ENCODE measurements at regions not wholly inside any gene's neighbourhood (a gene's known extent, or its start where the extent isn't known, plus 50 kb on each side); places are given as distances from the start of the nearest gene placed in this dataset.
A peak's percentile ranks its signal among the peaks of the same experiment; 100 is the strongest.

DNA sequence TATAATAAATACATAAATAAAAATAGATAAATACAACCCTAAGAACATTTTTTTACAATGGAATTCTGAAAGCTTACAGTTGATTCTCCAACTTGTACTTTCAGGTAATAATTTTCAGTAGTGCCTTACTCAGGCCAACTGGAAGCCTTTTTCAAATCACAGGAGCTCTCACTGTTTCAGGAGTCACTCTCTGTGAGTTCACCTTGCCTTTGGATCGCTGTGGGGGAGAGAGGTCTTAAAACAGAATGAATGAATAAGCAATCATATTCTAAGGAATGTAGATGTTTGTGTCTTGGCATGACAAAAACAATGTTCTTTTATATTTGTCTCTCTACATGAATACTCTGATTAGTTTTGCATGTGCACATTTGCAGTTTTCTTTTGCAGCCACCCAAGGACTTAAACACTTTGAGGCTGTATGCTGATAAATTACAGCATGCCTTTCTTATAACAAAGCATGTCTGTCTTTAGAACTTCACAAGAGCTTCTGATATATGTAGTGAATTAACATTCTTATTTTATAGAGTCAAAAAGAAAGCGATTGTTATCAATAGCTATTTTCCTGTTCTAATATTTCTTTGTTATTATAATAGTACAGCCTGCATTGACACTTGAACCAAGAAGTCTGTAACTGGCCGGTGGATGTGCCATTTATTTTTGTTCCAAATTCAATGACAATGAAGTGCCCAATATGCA, 1111.5 kb upstream of the ATXN8OS start:
- no peaks in the 10 kb centered on the region for H3K36me3 ChIP-seq
- TF ChIP-seq CTCF (IDR thresholded peaks at IDR 0.05) = no peak
- H3K27ac ChIP-seq = no peak overlapping the region
- H3K27me3 ChIP-seq = no peaks in the 10 kb centered on the region
- intact Hi-C loops (cut with DNase I) = no loop called here
- no peaks in the 10 kb centered on the region for H3K4me1 ChIP-seq
- no peaks in the 10 kb centered on the region for H3K9me3 ChIP-seq
- ATAC-seq = no peak
- H3K4me3 ChIP-seq = no peak overlapping the region
- DNase-seq = no peak

DNA sequence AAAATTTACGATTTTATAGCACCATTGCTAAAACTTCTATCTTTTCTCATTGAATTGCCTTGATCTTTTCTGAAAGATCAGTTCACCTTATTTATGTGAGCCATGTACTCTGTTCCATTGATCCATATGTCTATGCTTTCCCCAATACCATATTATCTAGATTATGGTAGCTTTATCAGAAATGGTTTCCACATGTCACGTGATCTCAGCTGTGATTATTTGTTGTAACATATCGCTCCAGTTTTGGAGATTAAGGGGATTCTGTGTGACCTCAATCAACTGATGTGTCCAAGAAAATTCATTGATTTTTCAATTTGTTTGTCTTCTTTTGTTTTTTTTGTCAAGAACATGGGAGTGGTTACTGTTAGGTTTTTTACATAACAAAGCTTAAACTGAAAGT, 1114.5 kb upstream of the ATXN8OS start:
- Histone ChIP-seq H3K36me3 (no peaks in the 10 kb centered on the region), H3K9me3 (no peaks in the 10 kb centered on the region), H3K27me3 (no peaks in the 10 kb centered on the region), H3K4me1 (no peaks in the 10 kb centered on the region), H3K4me3 (no peak overlapping the region), H3K27ac (no peak overlapping the region)
- ATAC-seq = no peak
- no peak for DNase-seq
- intact Hi-C loops (cut with DNase I) = no loop called here
- TF ChIP-seq CTCF (IDR thresholded peaks at IDR 0.05) = no peak

- TF ChIP-seq CTCF (IDR thresholded peaks at IDR 0.05) = no peak
Observed at GRCh38 chr13:68988176-68988575, 1119.5 kb upstream of the ATXN8OS start.

DNA sequence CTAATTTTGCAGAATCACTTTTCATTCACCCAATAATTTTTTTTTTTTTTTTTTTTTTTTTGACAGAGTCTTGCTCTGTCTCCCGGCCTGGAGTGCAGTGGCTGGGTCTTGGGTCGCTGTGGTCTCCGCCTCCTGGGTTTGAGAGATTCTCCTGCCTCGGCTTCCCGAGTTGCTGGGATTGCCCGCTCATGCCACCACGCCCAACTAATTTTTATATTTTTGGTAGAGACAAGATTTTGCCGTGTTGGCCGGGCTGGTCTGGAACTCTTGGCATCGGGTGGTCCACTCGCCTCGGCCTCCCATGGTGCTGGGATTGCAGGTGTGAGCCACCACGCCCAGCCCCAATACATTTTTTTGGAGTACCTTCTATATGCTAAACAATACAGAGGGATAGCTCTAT, 1120.0 kb upstream of the ATXN8OS start:
- intact Hi-C loops (cut with DNase I) = no loop called here
- DNase-seq (no peak), ATAC-seq (no peak)
- no peak for TF ChIP-seq CTCF (IDR thresholded peaks at IDR 0.05)
- no peaks in the 10 kb centered on the region for H3K4me1 ChIP-seq
- H3K9me3 ChIP-seq = no peaks in the 10 kb centered on the region
- H3K27ac ChIP-seq = no peak overlapping the region
- H3K36me3 ChIP-seq = no peaks in the 10 kb centered on the region
- no peaks in the 10 kb centered on the region for H3K27me3 ChIP-seq
- no peak overlapping the region for H3K4me3 ChIP-seq

More at GRCh38 chr13:68988176-68988575, 1119.5 kb upstream of the ATXN8OS start:
- no peaks in the 10 kb centered on the region for H3K36me3 ChIP-seq
- DNase-seq = no peak
- intact Hi-C loops (cut with DNase I) = no loop called here
- H3K27me3 ChIP-seq = no peaks in the 10 kb centered on the region
- H3K4me3 ChIP-seq = no peak overlapping the region
- no peak overlapping the region for H3K27ac ChIP-seq
- H3K4me1 ChIP-seq = no peaks in the 10 kb centered on the region
- no peak for ATAC-seq
- H3K9me3 ChIP-seq = no peaks in the 10 kb centered on the region

DNA sequence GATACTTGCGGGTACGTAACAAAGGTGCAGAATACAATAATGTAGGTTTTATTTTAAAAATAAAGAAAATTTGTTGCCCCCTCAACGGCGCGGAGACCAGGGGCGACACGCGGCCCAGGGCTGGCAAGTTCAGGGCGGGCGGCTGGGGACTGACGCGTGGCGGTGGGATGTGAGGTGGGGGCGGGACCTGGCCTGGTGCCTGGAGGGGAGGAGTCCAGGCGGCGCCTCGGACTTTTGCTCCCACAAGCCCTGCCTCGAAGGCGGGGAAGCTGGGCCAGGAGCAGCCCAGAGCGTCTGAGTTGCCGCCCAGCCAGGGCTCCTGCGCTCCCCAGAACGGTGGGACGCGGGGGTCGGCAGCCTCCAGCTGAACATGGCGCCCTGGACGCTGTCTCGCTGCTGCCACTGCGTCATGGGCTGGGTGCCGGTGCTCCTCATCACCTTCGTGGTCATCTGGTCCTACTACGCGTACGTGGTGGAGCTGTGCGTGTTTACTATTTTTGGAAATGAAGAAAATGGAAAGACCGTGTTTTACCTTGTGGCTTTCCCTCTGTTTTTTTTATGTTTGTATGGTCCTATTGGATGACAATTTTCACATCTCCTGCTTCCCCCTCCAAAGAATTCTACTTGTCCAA, 1122.8 kb upstream of the ATXN8OS start:
- no peak overlapping the region for H3K4me3 ChIP-seq
- no peak for TF ChIP-seq CTCF (IDR thresholded peaks at IDR 0.05)
- H3K27me3 ChIP-seq = no peaks in the 10 kb centered on the region
- H3K9me3 ChIP-seq = no peaks in the 10 kb centered on the region
- H3K27ac ChIP-seq = no peak overlapping the region
- no peaks in the 10 kb centered on the region for H3K36me3 ChIP-seq
- H3K4me1 ChIP-seq = no peaks in the 10 kb centered on the region
- DNase-seq (no peak), ATAC-seq (peak; percentile 36)
- intact Hi-C loops (cut with DNase I) = no loop called here
